Peyer's patch (tissue), 4 donors: ENCODE measurements at regions not wholly inside any gene's neighbourhood (a gene's known extent, or its start where the extent isn't known, plus 50 kb on each side); places are given as distances from the start of the nearest gene placed in this dataset.

Source experiments
- POLR2A ChIP-seq, 2 donors: fragments of 450-650 bp; IDR thresholded peaks; one replicate each; pipeline ENCODE4 v1.5.1; 2017; ENCODE audit warnings: antibody characterized with exemption in 2 of 2, mild to moderate bottlenecking in 2 of 2, moderate library complexity in 2 of 2
- TF ChIP-seq, protein P1 (sequence below), 6 experiments: fragments of 450-650 bp in 4 of 6; fragments of 200-600 bp in 2 of 6; sonication (generic) in 1 of 6; IDR thresholded peaks; one replicate each; pipeline ENCODE4 v1.5.1; 2017 to 2019; ENCODE audit warnings: antibody characterized with exemption in 6 of 6, mild to moderate bottlenecking in 3 of 6, moderate library complexity in 1 of 6

DNA sequence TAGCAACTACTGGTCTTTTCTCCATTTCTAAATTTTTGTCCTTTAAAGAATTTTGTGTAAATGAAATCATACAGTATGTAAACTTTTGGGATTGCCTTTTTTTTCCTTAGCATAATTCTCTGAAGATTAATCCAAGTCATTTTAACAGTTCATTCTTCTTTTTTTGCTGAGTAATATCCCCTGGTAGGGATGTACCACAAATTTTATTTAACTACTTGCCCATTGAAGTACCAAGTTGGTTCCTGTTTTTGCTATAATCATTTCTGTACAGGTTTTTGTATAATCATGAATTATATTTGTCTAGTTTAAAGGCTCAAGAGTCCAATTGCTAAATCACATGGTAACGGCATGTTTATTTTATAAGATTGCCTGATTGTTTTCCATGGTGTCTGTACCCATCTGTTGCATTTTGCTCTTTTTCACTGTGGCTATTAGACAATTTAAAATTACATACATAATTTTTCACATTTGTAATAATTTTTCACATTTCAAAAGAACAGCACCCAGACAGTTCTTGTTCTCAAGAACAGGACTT is 891.1 kb downstream of the USP25 start:
- TF ChIP-seq, protein P1, sequence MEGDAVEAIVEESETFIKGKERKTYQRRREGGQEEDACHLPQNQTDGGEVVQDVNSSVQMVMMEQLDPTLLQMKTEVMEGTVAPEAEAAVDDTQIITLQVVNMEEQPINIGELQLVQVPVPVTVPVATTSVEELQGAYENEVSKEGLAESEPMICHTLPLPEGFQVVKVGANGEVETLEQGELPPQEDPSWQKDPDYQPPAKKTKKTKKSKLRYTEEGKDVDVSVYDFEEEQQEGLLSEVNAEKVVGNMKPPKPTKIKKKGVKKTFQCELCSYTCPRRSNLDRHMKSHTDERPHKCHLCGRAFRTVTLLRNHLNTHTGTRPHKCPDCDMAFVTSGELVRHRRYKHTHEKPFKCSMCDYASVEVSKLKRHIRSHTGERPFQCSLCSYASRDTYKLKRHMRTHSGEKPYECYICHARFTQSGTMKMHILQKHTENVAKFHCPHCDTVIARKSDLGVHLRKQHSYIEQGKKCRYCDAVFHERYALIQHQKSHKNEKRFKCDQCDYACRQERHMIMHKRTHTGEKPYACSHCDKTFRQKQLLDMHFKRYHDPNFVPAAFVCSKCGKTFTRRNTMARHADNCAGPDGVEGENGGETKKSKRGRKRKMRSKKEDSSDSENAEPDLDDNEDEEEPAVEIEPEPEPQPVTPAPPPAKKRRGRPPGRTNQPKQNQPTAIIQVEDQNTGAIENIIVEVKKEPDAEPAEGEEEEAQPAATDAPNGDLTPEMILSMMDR (IDR thresholded peaks at IDR 0.05), result no peak
- TF ChIP-seq POLR2A (IDR thresholded peaks at IDR 0.05), result no peak
